ENCODE measurements at regions not wholly inside any gene's neighbourhood (a gene's known extent, or its start where the extent isn't known, plus 50 kb on each side); places are given as distances from the start of the nearest gene placed in this dataset.

GRCh38 chr12:91975891-91976290 is 169.8 kb downstream of the BTG1 start:
- TF ChIP-seq CTCF (IDR thresholded peaks at IDR 0.05; ENCODE audit: low read depth, low read length): no peak
- in situ Hi-C loops (cut with HindIII; ENCODE audit: low sequenced_read_pairs): no loop called here
- no peak overlapping the region for H3K4me3 ChIP-seq (ENCODE audit: low read depth, low read length)
- peak; percentile 76 for DNase-seq (ENCODE audit: low read depth, low spot score)

GRCh38 chr12:91974541-91975085 is 171.0 kb downstream of the BTG1 start:
- DNase-seq (ENCODE audit: low read depth, low spot score): no peak
- no peak overlapping the region for H3K4me3 ChIP-seq (ENCODE audit: low read depth, low read length)
- in situ Hi-C loops (cut with HindIII; ENCODE audit: low sequenced_read_pairs): no loop called here
- no peak for TF ChIP-seq CTCF (IDR thresholded peaks at IDR 0.05; ENCODE audit: low read depth, low read length)

GRCh38 chr12:91973813-91974212 is 171.8 kb downstream of the BTG1 start:
- TF ChIP-seq CTCF (IDR thresholded peaks at IDR 0.05; ENCODE audit: low read depth, low read length): no peak
- in situ Hi-C loops (cut with HindIII; ENCODE audit: low sequenced_read_pairs): no loop called here
- H3K4me3 ChIP-seq (ENCODE audit: low read depth, low read length): no peak overlapping the region
- DNase-seq (ENCODE audit: low read depth, low spot score): no peak

- DNase-seq (ENCODE audit: low read depth, low spot score): no peak
- H3K4me3 ChIP-seq (ENCODE audit: low read depth, low read length): no peak overlapping the region
- TF ChIP-seq CTCF (IDR thresholded peaks at IDR 0.05; ENCODE audit: low read depth, low read length): no peak
- in situ Hi-C loops (cut with HindIII; ENCODE audit: low sequenced_read_pairs): no loop called here
These were observed 172.8 kb downstream of the BTG1 start for GRCh38 chr12:91972896-91973295.

- H3K4me3 ChIP-seq (ENCODE audit: low read depth, low read length): no peak overlapping the region
- DNase-seq (ENCODE audit: low read depth, low spot score): no peak
- TF ChIP-seq CTCF (IDR thresholded peaks at IDR 0.05; ENCODE audit: low read depth, low read length): no peak
- in situ Hi-C loops (cut with HindIII; ENCODE audit: low sequenced_read_pairs): no loop called here
These were observed 176.9 kb downstream of the BTG1 start for GRCh38 chr12:91968777-91969171.

- no peak overlapping the region for H3K4me3 ChIP-seq (ENCODE audit: low read depth, low read length)
- in situ Hi-C loops (cut with HindIII; ENCODE audit: low sequenced_read_pairs): no loop called here
- no peak for DNase-seq (ENCODE audit: low read depth, low spot score)
- TF ChIP-seq CTCF (IDR thresholded peaks at IDR 0.05; ENCODE audit: low read depth, low read length): no peak
These were observed 177.4 kb downstream of the BTG1 start for GRCh38 chr12:91968076-91968776.
